ENCODE measurements at regions not wholly inside any gene's neighbourhood (a gene's known extent, or its start where the extent isn't known, plus 50 kb on each side); places are given as distances from the start of the nearest gene placed in this dataset.
A peak's percentile ranks its signal among the peaks of the same experiment; 100 is the strongest.

GRCh38 chr18:8479789-8480188 is 129.4 kb upstream of the RAB12 start:
- no peak overlapping the region for H3K27ac ChIP-seq (replicated peaks)
- H3K4me3 ChIP-seq (replicated peaks; ENCODE audit: insufficient read depth, low read length), result no peak overlapping the region
- TF ChIP-seq GABPA (IDR thresholded peaks at IDR 0.05; ENCODE audit: low read depth), result no peak
- no peak for TF ChIP-seq SPI1 (IDR thresholded peaks at IDR 0.05; ENCODE audit: borderline replicate concordance, low read depth)
- no peak for TF ChIP-seq REST (IDR thresholded peaks at IDR 0.05; ENCODE audit: insufficient replicate concordance, low read depth)
- TF ChIP-seq POLR2AphosphoS5 (IDR thresholded peaks at IDR 0.05; ENCODE audit: low read depth), result no peak
- no peak for TF ChIP-seq CTCF (IDR thresholded peaks at IDR 0.05; ENCODE audit: insufficient read depth, low read length)
- no peaks in the 10 kb centered on the region for H3K27me3 ChIP-seq (ENCODE audit: insufficient read depth, poor library complexity, severe bottlenecking)
- no peak for DNase-seq (ENCODE audit: low read depth in 1 of 2, low spot score in 1 of 2)

GRCh38 chr18:8480506-8481328 is 128.5 kb upstream of the RAB12 start:
- peak in 1 of 2 experiments; percentile 13 for DNase-seq (ENCODE audit: low read depth in 1 of 2, low spot score in 1 of 2)
- no peak for TF ChIP-seq REST (IDR thresholded peaks at IDR 0.05; ENCODE audit: insufficient replicate concordance, low read depth)
- TF ChIP-seq CTCF (IDR thresholded peaks at IDR 0.05; ENCODE audit: insufficient read depth, low read length), result peak; percentile 8
- Histone ChIP-seq H3K27ac (replicated peaks) (no peak overlapping the region), H3K4me3 (replicated peaks; ENCODE audit: insufficient read depth, low read length) (no peak overlapping the region), H3K27me3 (ENCODE audit: insufficient read depth, poor library complexity, severe bottlenecking) (no peaks in the 10 kb centered on the region)

- no peaks in the 10 kb centered on the region for H3K27me3 ChIP-seq (ENCODE audit: insufficient read depth, poor library complexity, severe bottlenecking)
- H3K27ac ChIP-seq (replicated peaks), result no peak overlapping the region
- no peak for TF ChIP-seq GABPA (IDR thresholded peaks at IDR 0.05; ENCODE audit: low read depth)
- no peak for TF ChIP-seq SPI1 (IDR thresholded peaks at IDR 0.05; ENCODE audit: borderline replicate concordance, low read depth)
- no peak for TF ChIP-seq CTCF (IDR thresholded peaks at IDR 0.05; ENCODE audit: insufficient read depth, low read length)
- TF ChIP-seq POLR2AphosphoS5 (IDR thresholded peaks at IDR 0.05; ENCODE audit: low read depth), result no peak
- no peak for TF ChIP-seq REST (IDR thresholded peaks at IDR 0.05; ENCODE audit: insufficient replicate concordance, low read depth)
- no peak for DNase-seq (ENCODE audit: low read depth in 1 of 2, low spot score in 1 of 2)
- no peak overlapping the region for H3K4me3 ChIP-seq (replicated peaks; ENCODE audit: insufficient read depth, low read length)
Observed at GRCh38 chr18:8484951-8485350, 124.3 kb upstream of the RAB12 start.

Data from HL-60 (cell line).